ENCODE measurements at regions not wholly inside any gene's neighbourhood (a gene's known extent, or its start where the extent isn't known, plus 50 kb on each side); places are given as distances from the start of the nearest gene placed in this dataset.

DNA sequence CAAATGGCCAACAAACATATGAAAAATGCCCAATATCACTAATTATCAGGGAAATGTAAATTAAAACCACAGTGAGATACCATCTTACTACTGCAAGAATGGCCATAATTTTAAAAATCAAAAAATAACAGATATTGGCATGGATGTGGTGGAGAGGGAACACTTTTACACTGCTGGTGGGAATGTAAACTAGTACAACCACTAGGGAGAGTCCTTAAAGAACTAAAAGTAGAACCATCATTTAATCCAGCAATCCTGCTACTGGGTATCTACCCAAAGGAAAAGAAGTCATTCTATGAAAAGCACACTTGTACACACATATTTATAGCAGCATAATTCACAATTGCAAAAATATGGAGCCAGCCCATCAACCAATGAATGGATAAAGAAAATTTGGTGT lies 459.7 kb downstream of the GXYLT1 start (continued):
- TF ChIP-seq, protein P1, sequence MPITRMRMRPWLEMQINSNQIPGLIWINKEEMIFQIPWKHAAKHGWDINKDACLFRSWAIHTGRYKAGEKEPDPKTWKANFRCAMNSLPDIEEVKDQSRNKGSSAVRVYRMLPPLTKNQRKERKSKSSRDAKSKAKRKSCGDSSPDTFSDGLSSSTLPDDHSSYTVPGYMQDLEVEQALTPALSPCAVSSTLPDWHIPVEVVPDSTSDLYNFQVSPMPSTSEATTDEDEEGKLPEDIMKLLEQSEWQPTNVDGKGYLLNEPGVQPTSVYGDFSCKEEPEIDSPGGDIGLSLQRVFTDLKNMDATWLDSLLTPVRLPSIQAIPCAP (CRISPR knock-in tag; IDR thresholded peaks at IDR 0.05), result no peak
- TF ChIP-seq SOX15 (CRISPR knock-in tag; IDR thresholded peaks at IDR 0.05), result no peak

- Mint-ChIP-seq H3K27me3 (ENCODE audit: low read depth) (no peaks in the 10 kb centered on the region), H3K36me3 (peaks cover under 1% of the 10 kb centered on the region), H3K27ac (no peak overlapping the region), H3K4me3 (no peak overlapping the region), H3K9me3 (peaks cover 1% of the 10 kb centered on the region), H3K4me1 (no peaks in the 10 kb centered on the region)
- ATAC-seq (no peak), DNase-seq (ENCODE audit: low spot score) (no peak)
- TF ChIP-seq GRHL2 (CRISPR knock-in tag; IDR thresholded peaks at IDR 0.05; ENCODE audit: insufficient replicate concordance, severe bottlenecking) (no peak), ETV6 (CRISPR knock-in tag; IDR thresholded peaks at IDR 0.05) (no peak), CBFB (CRISPR knock-in tag; IDR thresholded peaks at IDR 0.05; ENCODE audit: low read depth) (no peak), SMAD4 (CRISPR knock-in tag; IDR thresholded peaks at IDR 0.05) (no peak), EMX1 (CRISPR knock-in tag; IDR thresholded peaks at IDR 0.05) (no peak), KAT7 (CRISPR knock-in tag; IDR thresholded peaks at IDR 0.05; ENCODE audit: borderline replicate concordance) (no peak), FOXK1 (CRISPR knock-in tag; IDR thresholded peaks at IDR 0.05) (no peak), MYBL2 (CRISPR knock-in tag; IDR thresholded peaks at IDR 0.05) (no peak), AR (CRISPR knock-in tag; IDR thresholded peaks at IDR 0.05) (no peak), NFE2L1 (CRISPR knock-in tag; IDR thresholded peaks at IDR 0.05) (no peak), MAX (CRISPR knock-in tag; IDR thresholded peaks at IDR 0.05) (no peak), ERG (CRISPR knock-in tag; IDR thresholded peaks at IDR 0.05) (no peak)
- TF ChIP-seq, protein P2, sequence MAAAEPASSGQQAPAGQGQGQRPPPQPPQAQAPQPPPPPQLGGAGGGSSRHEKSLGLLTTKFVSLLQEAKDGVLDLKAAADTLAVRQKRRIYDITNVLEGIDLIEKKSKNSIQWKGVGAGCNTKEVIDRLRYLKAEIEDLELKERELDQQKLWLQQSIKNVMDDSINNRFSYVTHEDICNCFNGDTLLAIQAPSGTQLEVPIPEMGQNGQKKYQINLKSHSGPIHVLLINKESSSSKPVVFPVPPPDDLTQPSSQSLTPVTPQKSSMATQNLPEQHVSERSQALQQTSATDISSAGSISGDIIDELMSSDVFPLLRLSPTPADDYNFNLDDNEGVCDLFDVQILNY (CRISPR knock-in tag; IDR thresholded peaks at IDR 0.05), result no peak
- TF ChIP-seq, protein P3, sequence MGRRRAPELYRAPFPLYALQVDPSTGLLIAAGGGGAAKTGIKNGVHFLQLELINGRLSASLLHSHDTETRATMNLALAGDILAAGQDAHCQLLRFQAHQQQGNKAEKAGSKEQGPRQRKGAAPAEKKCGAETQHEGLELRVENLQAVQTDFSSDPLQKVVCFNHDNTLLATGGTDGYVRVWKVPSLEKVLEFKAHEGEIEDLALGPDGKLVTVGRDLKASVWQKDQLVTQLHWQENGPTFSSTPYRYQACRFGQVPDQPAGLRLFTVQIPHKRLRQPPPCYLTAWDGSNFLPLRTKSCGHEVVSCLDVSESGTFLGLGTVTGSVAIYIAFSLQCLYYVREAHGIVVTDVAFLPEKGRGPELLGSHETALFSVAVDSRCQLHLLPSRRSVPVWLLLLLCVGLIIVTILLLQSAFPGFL (CRISPR knock-in tag; IDR thresholded peaks at IDR 0.05; ENCODE audit: borderline replicate concordance), result no peak
- TF ChIP-seq, protein P4, sequence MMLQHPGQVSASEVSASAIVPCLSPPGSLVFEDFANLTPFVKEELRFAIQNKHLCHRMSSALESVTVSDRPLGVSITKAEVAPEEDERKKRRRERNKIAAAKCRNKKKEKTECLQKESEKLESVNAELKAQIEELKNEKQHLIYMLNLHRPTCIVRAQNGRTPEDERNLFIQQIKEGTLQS (CRISPR knock-in tag; conservative IDR thresholded peaks at IDR 0.05), result no peak
- ChIA-PET CTCF (no interaction called here), POLR2A (no interaction called here)
Measured at GRCh38 chr12:41683513-41684240, 461.0 kb downstream of the GXYLT1 start.

Data from WTC11 (cell line).